ENCODE measurements at regions not wholly inside any gene's neighbourhood (a gene's known extent, or its start where the extent isn't known, plus 50 kb on each side); places are given as distances from the start of the nearest gene placed in this dataset.

- Histone ChIP-seq H3F3A (ENCODE audit: insufficient read depth) (no peaks in the 10 kb centered on the region), H3K9ac (ENCODE audit: low read length) (no peak overlapping the region), H3K9me2 (replicated peaks; ENCODE audit: insufficient read depth, low read length) (no peaks in the 10 kb centered on the region), H3K36me3 (ENCODE audit: low read length) (no peaks in the 10 kb centered on the region), H3K9me3 (ENCODE audit: insufficient read depth, low read length) (no peaks in the 10 kb centered on the region), H3K4me3 (ENCODE audit: insufficient read depth, low read length, poor library complexity, severe bottlenecking) (no peak overlapping the region), H2AFZ (ENCODE audit: low read depth, low read length, severe bottlenecking) (no peak overlapping the region), H4K20me1 (ENCODE audit: low read depth, low read length) (no peaks in the 10 kb centered on the region), H3K79me2 (ENCODE audit: insufficient read depth, low read length) (no peaks in the 10 kb centered on the region), H3K27me3 (ENCODE audit: low read length) (no peaks in the 10 kb centered on the region), H3K27ac (ENCODE audit: low read depth, low read length) (no peak overlapping the region), H3K4me2 (ENCODE audit: low read depth, low read length, poor library complexity, severe bottlenecking) (no peak overlapping the region)
- TF ChIP-seq EZH2phosphoT487 (conservative IDR thresholded peaks at IDR 0.05; ENCODE audit: low read length), result no peak
- TF ChIP-seq CTCF (IDR thresholded peaks at IDR 0.05; ENCODE audit: insufficient read depth, low read length, poor library complexity, severe bottlenecking), result no peak
Measured at GRCh38 chr9:124110307-124110915, 98.8 kb downstream of the LHX2 start.

GRCh38 chr9:124116683-124117363 lies 105.3 kb downstream of the LHX2 start:
- Histone ChIP-seq H3F3A (ENCODE audit: insufficient read depth) (no peaks in the 10 kb centered on the region), H3K27me3 (ENCODE audit: low read length) (peaks cover 3% of the 10 kb centered on the region; the same call in 1 of the 2 replicates), H3K27ac (ENCODE audit: low read depth, low read length) (no peak overlapping the region), H3K36me3 (ENCODE audit: low read length) (no peaks in the 10 kb centered on the region), H2AFZ (ENCODE audit: low read depth, low read length, severe bottlenecking) (no peak overlapping the region), H3K4me3 (ENCODE audit: insufficient read depth, low read length, poor library complexity, severe bottlenecking) (no peak overlapping the region), H3K79me2 (ENCODE audit: insufficient read depth, low read length) (no peaks in the 10 kb centered on the region), H3K9me3 (ENCODE audit: insufficient read depth, low read length) (0 out of 2 replicates have a peak, but pooled peaks cover 2% of the 10 kb centered on the region), H3K9ac (ENCODE audit: low read length) (no peak overlapping the region), H3K9me2 (replicated peaks; ENCODE audit: insufficient read depth, low read length) (no peaks in the 10 kb centered on the region), H3K4me2 (ENCODE audit: low read depth, low read length, poor library complexity, severe bottlenecking) (no peak overlapping the region), H4K20me1 (ENCODE audit: low read depth, low read length) (no peaks in the 10 kb centered on the region)
- TF ChIP-seq EZH2phosphoT487 (conservative IDR thresholded peaks at IDR 0.05; ENCODE audit: low read length) (no peak), CTCF (IDR thresholded peaks at IDR 0.05; ENCODE audit: insufficient read depth, low read length, poor library complexity, severe bottlenecking) (no peak)

DNA sequence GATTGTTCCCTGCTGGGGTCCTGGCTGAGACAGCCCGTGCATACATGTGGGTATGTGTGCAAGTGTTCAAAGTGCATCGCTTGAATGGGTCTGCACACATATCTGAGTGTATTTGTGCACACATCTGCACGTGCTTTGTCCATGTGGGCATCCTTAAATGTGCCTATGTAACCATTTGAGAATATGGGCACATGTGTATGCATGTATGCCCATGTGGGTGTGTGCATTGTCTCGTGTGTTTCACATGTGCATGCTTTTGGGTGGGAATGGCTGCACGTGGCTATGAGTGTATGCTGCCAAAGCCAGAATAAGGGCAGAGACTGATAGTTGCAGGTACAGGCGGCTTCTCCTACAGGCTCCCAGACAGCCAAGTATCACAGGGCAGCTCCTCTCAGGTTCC lies 107.3 kb downstream of the LHX2 start:
- Histone ChIP-seq H4K20me1 (ENCODE audit: low read depth, low read length) (no peaks in the 10 kb centered on the region), H3K9me3 (ENCODE audit: insufficient read depth, low read length) (0 out of 2 replicates have a peak, but pooled peaks cover 2% of the 10 kb centered on the region), H3K9ac (ENCODE audit: low read length) (no peak overlapping the region), H3K79me2 (ENCODE audit: insufficient read depth, low read length) (no peaks in the 10 kb centered on the region), H3K27ac (ENCODE audit: low read depth, low read length) (no peak overlapping the region), H2AFZ (ENCODE audit: low read depth, low read length, severe bottlenecking) (no peak overlapping the region), H3K27me3 (ENCODE audit: low read length) (peaks cover 3% of the 10 kb centered on the region; the same call in 1 of the 2 replicates), H3K4me2 (ENCODE audit: low read depth, low read length, poor library complexity, severe bottlenecking) (no peak overlapping the region), H3K4me3 (ENCODE audit: insufficient read depth, low read length, poor library complexity, severe bottlenecking) (no peak overlapping the region), H3F3A (ENCODE audit: insufficient read depth) (no peaks in the 10 kb centered on the region), H3K36me3 (ENCODE audit: low read length) (no peaks in the 10 kb centered on the region), H3K9me2 (replicated peaks; ENCODE audit: insufficient read depth, low read length) (no peaks in the 10 kb centered on the region)
- TF ChIP-seq EZH2phosphoT487 (conservative IDR thresholded peaks at IDR 0.05; ENCODE audit: low read length) (no peak), CTCF (IDR thresholded peaks at IDR 0.05; ENCODE audit: insufficient read depth, low read length, poor library complexity, severe bottlenecking) (no peak)

Measured in SU-DHL-6 (cell line).